Endothelial cell of umbilical vein (primary cell): ENCODE measurements at regions not wholly inside any gene's neighbourhood (a gene's known extent, or its start where the extent isn't known, plus 50 kb on each side); places are given as distances from the start of the nearest gene placed in this dataset.

Experiments
- BruUV-seq: library from RNA; stranded (reverse); fragments of 400-500 nt; replicated peaks from 2 replicates; lab custom pipeline; 2021; lab: Mats Ljungman, UMichigan
- CTCF ChIA-PET: fragments of 300-600, 350-600 bp; sonication (Branson Sonifier 250); formaldehyde crosslinking; loops from one replicate; lab custom pipeline; 2021; ENCODE audit warnings: antibody characterized with exemption, inconsistent platforms; lab: Charles Lee
- POLR2A ChIA-PET: fragments of 300-600, 350-600 bp; sonication (Branson Sonifier 250); formaldehyde crosslinking; loops from one replicate; lab custom pipeline; 2021; ENCODE audit warnings: antibody characterized with exemption, inconsistent platforms; lab: Charles Lee
- DNase-seq: peaks from one replicate; pipeline ENCODE4 v3.0.0-alpha.2; 2011; ENCODE audit warnings: low read depth, low spot score
- FAIRE-seq: peaks from 2 replicates; lab custom pipeline; 2011; peaks lifted over from hg19 to GRCh38; lab: Jason Lieb, UNC
- H2AFZ ChIP-seq: 2 replicates; pipeline ENCODE4 v1.6.0; 2012; ENCODE audit warnings: low read depth, low read length, control low read depth, inconsistent platforms
- H3K27ac ChIP-seq: 2 replicates; pipeline ENCODE4 v1.5.1; 2011; ENCODE audit warnings: low read depth, mild to moderate bottlenecking, control low read depth, low read length, moderate library complexity; ENCODE audit not compliant: insufficient read depth
- H3K27me3 ChIP-seq, 2 experiments: 2 replicates each; pipeline versions ENCODE4 v1.6.0 to v1.6.1; 2011; ENCODE audit warnings: low read length in 2 of 2, mixed read lengths in 1 of 2; ENCODE audit not compliant: control insufficient read depth in 2 of 2, insufficient read depth in 2 of 2
- H3K36me3 ChIP-seq, 2 experiments: 2 replicates in 1 of 2; 3 replicates in 1 of 2; pipeline ENCODE4 v1.5.1; 2011; ENCODE audit warnings: low read length in 2 of 2, mild to moderate bottlenecking in 1 of 2, moderate library complexity in 1 of 2; ENCODE audit not compliant: control insufficient read depth in 2 of 2, insufficient read depth in 2 of 2; ENCODE audit errors: extremely low read depth in 1 of 2
- H3K4me1 ChIP-seq: 3 replicates; pipeline ENCODE4 v1.5.1; 2011; ENCODE audit warnings: mild to moderate bottlenecking, low read length; ENCODE audit not compliant: control insufficient read depth, insufficient read depth; ENCODE audit errors: extremely low read depth
- H3K4me2 ChIP-seq: 2 replicates; pipeline ENCODE4 v1.6.1; 2011; ENCODE audit warnings: low read length, control low read depth, mixed read lengths; ENCODE audit not compliant: insufficient read depth
- H3K4me3 ChIP-seq, 3 experiments: fragments of 200-600 bp in 1 of 3; sonication (generic), shearing (Covaris generic) in 1 of 3; replicated peaks in 1 of 3; 2 replicates each; pipeline ENCODE4 v1.5.1; 2011 to 2016; ENCODE audit warnings: control low read depth in 3 of 3, low read length in 3 of 3, mild to moderate bottlenecking in 2 of 3, inconsistent platforms in 1 of 3, low read depth in 1 of 3, moderate library complexity in 1 of 3; ENCODE audit not compliant: insufficient read depth in 1 of 3
- H3K79me2 ChIP-seq: 2 replicates; pipeline ENCODE4 v1.6.0; 2012; ENCODE audit warnings: low read length, inconsistent platforms; ENCODE audit not compliant: control insufficient read depth, insufficient read depth
- H3K9ac ChIP-seq: replicated peaks from 2 replicates; pipeline ENCODE3; 2011; ENCODE audit warnings: low read length, control low read depth; ENCODE audit not compliant: insufficient read depth; ENCODE audit errors: extremely low read depth
- H3K9me1 ChIP-seq: replicated peaks from 3 replicates; pipeline ENCODE4 v1.6.0; 2011; ENCODE audit warnings: mild to moderate bottlenecking, low read length; ENCODE audit not compliant: control insufficient read depth, insufficient read depth; ENCODE audit errors: extremely low read depth
- H3K9me3 ChIP-seq: replicated peaks from 2 replicates; pipeline ENCODE4 v1.5.1; 2012; ENCODE audit warnings: low read length, inconsistent platforms; ENCODE audit not compliant: control insufficient read depth, insufficient read depth
- H4K20me1 ChIP-seq: replicated peaks from 2 replicates; pipeline ENCODE3; 2011; ENCODE audit warnings: mild to moderate bottlenecking, low read length; ENCODE audit not compliant: control insufficient read depth, insufficient read depth; ENCODE audit errors: extremely low read depth
- CTCF ChIP-seq, 2 donors: IDR thresholded peaks; 1 replicate in 1 of 2; 2 replicates in 1 of 2; pipeline ENCODE4 v1.5.1; 2011; ENCODE audit warnings: low read length in 2 of 2, mild to moderate bottlenecking in 2 of 2, moderate library complexity in 2 of 2, control low read depth in 1 of 2, inconsistent platforms in 1 of 2, low read depth in 1 of 2; ENCODE audit not compliant: insufficient read depth in 1 of 2; ENCODE audit errors: extremely low read depth in 1 of 2
- EZH2 ChIP-seq: IDR thresholded peaks from 2 replicates; pipeline ENCODE4 v1.6.1; 2012; ENCODE audit warnings: borderline replicate concordance, low read depth, mild to moderate bottlenecking, moderate library complexity, low read length, inconsistent platforms; ENCODE audit not compliant: severe bottlenecking
- FOS ChIP-seq: IDR thresholded peaks from 2 replicates; pipeline ENCODE4 v1.6.1; 2011; ENCODE audit warnings: mild to moderate bottlenecking, low read length, moderate library complexity, borderline replicate concordance; ENCODE audit not compliant: insufficient read depth
- GATA2 ChIP-seq: IDR thresholded peaks from 2 replicates; pipeline ENCODE4 v1.7.0; 2011; ENCODE audit warnings: low read depth, mild to moderate bottlenecking, moderate library complexity, mixed read lengths, low read length; ENCODE audit not compliant: insufficient read length, insufficient read depth
- JUN ChIP-seq: IDR thresholded peaks from 2 replicates; pipeline ENCODE4 v1.6.1; 2011; ENCODE audit warnings: borderline replicate concordance, low read depth; ENCODE audit not compliant: insufficient read length, insufficient read depth
- POLR2A ChIP-seq: IDR thresholded peaks from 2 replicates; pipeline ENCODE4 v1.6.1; 2012; ENCODE audit warnings: low read depth, mild to moderate bottlenecking, control low read depth, low read length
- dilution Hi-C: fragments of 300-500 bp; cut with MboI; formaldehyde crosslinking; loops from one replicate; pipeline ENCODE4 v1.15.0; 2019; ENCODE audit warnings: low sequenced_read_pairs; ENCODE audit not compliant: extremely low pct_ligation_motif_present
- intact Hi-C: fragments of 100-400 bp; cut with micrococcal nuclease; formaldehyde crosslinking; loops from one replicate; pipeline ENCODE4 v1.10.0; 2022

- DNase-seq = no peak
- no peaks in the 10 kb centered on the region for H3K79me2 ChIP-seq
- no peaks in the 10 kb centered on the region for H4K20me1 ChIP-seq
- no peaks in the 10 kb centered on the region for H3K36me3 ChIP-seq
- intact Hi-C loops = no loop called here
- H3K4me3 ChIP-seq = no peak overlapping the region
- ChIA-PET POLR2A (no interaction called here), CTCF (no interaction called here)
- H3K9me1 ChIP-seq = no peaks in the 10 kb centered on the region
- H3K27me3 ChIP-seq = no peaks in the 10 kb centered on the region
- no peaks in the 10 kb centered on the region for H3K4me1 ChIP-seq
- dilution Hi-C loops = no loop called here
- no peak for TF ChIP-seq JUN
- no peak for TF ChIP-seq POLR2A
- TF ChIP-seq GATA2 = no peak
- no peak for TF ChIP-seq EZH2
- TF ChIP-seq FOS = no peak
- TF ChIP-seq CTCF (IDR thresholded peaks at IDR 0.05; ENCODE audit: extremely low read depth in 1 of 2, insufficient read depth in 1 of 2, low read depth in 1 of 2, low read length in 2 of 2) = no peak
- H2AFZ ChIP-seq = no peak overlapping the region
- no peak for FAIRE-seq
- no peak overlapping the region for H3K27ac ChIP-seq
- no peaks in the 10 kb centered on the region for H3K9me3 ChIP-seq
- H3K9ac ChIP-seq = no peak overlapping the region
- H3K4me2 ChIP-seq = no peak overlapping the region
- BruUV-seq = no TSS peak
Measured at GRCh38 chr3:110925798-110926197, 145.8 kb upstream of the NECTIN3 start.
